ENCODE measurements at regions not wholly inside any gene's neighbourhood (a gene's known extent, or its start where the extent isn't known, plus 50 kb on each side); places are given as distances from the start of the nearest gene placed in this dataset.

DNA sequence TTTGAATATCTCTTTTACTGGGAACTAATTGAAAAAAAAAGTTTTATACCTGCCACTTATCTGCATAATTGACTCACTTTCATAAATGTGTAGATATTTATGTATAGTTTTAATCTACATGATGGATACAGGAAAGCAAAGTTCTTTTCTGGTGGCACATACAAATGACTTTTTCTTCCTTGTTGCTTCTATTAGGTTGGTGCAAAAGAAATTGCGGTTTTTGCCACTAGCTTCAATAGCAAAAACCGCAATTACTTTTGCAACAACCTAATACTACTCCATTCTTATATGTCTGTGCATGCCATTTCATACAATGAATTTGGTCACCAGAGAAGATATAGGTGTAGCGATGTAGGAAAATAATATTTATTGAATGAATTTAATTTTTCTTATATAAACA is 344.5 kb upstream of the PCDH20 start:
- ATAC-seq (ENCODE audit: insufficient number of reproducible peaks, low FRiP score, low read depth) (no peak), DNase-seq (ENCODE audit: low spot score) (no peak)
- H3K4me3 ChIP-seq = no peak overlapping the region
- no peaks in the 10 kb centered on the region for H3K27me3 ChIP-seq (replicated peaks; ENCODE audit: insufficient read depth)
- H3K9me3 ChIP-seq = no peaks in the 10 kb centered on the region
- H3K27ac ChIP-seq = no peak overlapping the region
- H3K4me1 ChIP-seq (ENCODE audit: control insufficient read depth in 1 of 2, low read depth in 2 of 2) = no peaks in the 10 kb centered on the region
- H3K36me3 ChIP-seq = no peaks in the 10 kb centered on the region
- TF ChIP-seq CTCF (IDR thresholded peaks at IDR 0.05) = no peak

DNA sequence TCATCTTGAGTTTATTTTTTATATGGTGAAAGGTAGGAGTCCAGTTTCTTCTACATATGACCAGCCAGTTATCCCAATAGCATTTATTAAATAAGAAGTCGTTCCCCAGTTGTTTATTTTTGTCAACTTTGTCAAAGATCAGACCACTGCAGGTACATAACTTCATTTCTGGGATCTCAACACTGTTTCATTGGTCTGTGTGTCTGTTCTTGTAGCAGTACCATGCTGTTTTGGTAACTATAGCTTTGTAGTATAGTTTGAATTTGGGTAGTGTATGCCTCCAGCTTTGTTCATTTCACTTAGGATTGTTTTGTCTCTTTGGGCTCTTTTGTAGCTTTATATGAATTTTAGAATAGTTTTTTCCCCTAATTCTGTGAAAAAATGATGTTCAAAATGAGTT is 340.4 kb upstream of the PCDH20 start:
- Histone ChIP-seq H3K36me3 (no peaks in the 10 kb centered on the region), H3K4me1 (ENCODE audit: control insufficient read depth in 1 of 2, low read depth in 2 of 2) (no peaks in the 10 kb centered on the region), H3K27ac (no peak overlapping the region), H3K27me3 (replicated peaks; ENCODE audit: insufficient read depth) (no peaks in the 10 kb centered on the region), H3K9me3 (no peaks in the 10 kb centered on the region), H3K4me3 (no peak overlapping the region)
- ATAC-seq (ENCODE audit: insufficient number of reproducible peaks, low FRiP score, low read depth) = no peak
- TF ChIP-seq CTCF (IDR thresholded peaks at IDR 0.05) = no peak
- no peak for DNase-seq (ENCODE audit: low spot score)

DNA sequence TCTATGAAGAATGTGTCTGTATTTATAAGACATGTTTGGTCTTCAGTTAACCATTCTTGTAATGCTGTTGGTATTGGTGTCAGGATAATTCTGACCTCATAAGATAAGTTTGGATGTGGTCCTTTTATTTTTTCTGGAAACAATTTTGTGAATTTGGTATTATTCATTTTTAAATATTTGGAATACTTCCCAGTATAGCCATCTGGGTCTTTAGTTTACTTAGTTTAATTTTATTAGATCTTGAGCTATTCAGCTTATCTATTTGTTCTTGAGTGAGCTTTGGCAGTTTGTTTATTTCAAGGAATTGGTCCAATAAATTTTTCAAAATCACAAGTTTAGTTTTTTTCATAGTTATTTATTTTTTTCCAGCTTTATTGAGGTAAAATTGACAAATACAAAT is 335.4 kb upstream of the PCDH20 start:
- no peaks in the 10 kb centered on the region for H3K9me3 ChIP-seq
- no peaks in the 10 kb centered on the region for H3K27me3 ChIP-seq (replicated peaks; ENCODE audit: insufficient read depth)
- no peak overlapping the region for H3K27ac ChIP-seq
- no peak for TF ChIP-seq CTCF (IDR thresholded peaks at IDR 0.05)
- DNase-seq (ENCODE audit: low spot score) (no peak), ATAC-seq (ENCODE audit: insufficient number of reproducible peaks, low FRiP score, low read depth) (no peak)
- no peaks in the 10 kb centered on the region for H3K36me3 ChIP-seq
- H3K4me3 ChIP-seq = no peak overlapping the region
- H3K4me1 ChIP-seq (ENCODE audit: control insufficient read depth in 1 of 2, low read depth in 2 of 2) = no peaks in the 10 kb centered on the region

- H3K36me3 ChIP-seq = no peaks in the 10 kb centered on the region
- no peak for DNase-seq (ENCODE audit: low spot score)
- no peak overlapping the region for H3K27ac ChIP-seq
- TF ChIP-seq CTCF (IDR thresholded peaks at IDR 0.05) = no peak
- no peaks in the 10 kb centered on the region for H3K27me3 ChIP-seq (replicated peaks; ENCODE audit: insufficient read depth)
- no peaks in the 10 kb centered on the region for H3K4me1 ChIP-seq (ENCODE audit: control insufficient read depth in 1 of 2, low read depth in 2 of 2)
- H3K4me3 ChIP-seq = no peak overlapping the region
- ATAC-seq (ENCODE audit: insufficient number of reproducible peaks, low FRiP score, low read depth) = no peak
- H3K9me3 ChIP-seq = no peaks in the 10 kb centered on the region
Measured at GRCh38 chr13:61738236-61738750, 322.6 kb upstream of the PCDH20 start.

GRCh38 chr13:61734683-61735082 is 319.0 kb upstream of the PCDH20 start:
- no peak overlapping the region for H3K27ac ChIP-seq
- no peaks in the 10 kb centered on the region for H3K36me3 ChIP-seq
- no peaks in the 10 kb centered on the region for H3K4me1 ChIP-seq (ENCODE audit: control insufficient read depth in 1 of 2, low read depth in 2 of 2)
- DNase-seq (ENCODE audit: low spot score) = no peak
- no peaks in the 10 kb centered on the region for H3K9me3 ChIP-seq
- no peak overlapping the region for H3K4me3 ChIP-seq
- ATAC-seq (ENCODE audit: insufficient number of reproducible peaks, low FRiP score, low read depth) = no peak
- TF ChIP-seq CTCF (IDR thresholded peaks at IDR 0.05) = no peak
- H3K27me3 ChIP-seq (replicated peaks; ENCODE audit: insufficient read depth) = no peaks in the 10 kb centered on the region
